ENCODE measurements at regions not wholly inside any gene's neighbourhood (a gene's known extent, or its start where the extent isn't known, plus 50 kb on each side); places are given as distances from the start of the nearest gene placed in this dataset.
"Not testable (repeated sequence)": the region's sequence is repeated elsewhere in the genome, so short reads cannot be mapped to it uniquely, and the experiment has no call there.

- DNase-seq, result no peak
Observed at GRCh38 chr14:94826774-94827173, 56.9 kb upstream of the GSC start.

DNA sequence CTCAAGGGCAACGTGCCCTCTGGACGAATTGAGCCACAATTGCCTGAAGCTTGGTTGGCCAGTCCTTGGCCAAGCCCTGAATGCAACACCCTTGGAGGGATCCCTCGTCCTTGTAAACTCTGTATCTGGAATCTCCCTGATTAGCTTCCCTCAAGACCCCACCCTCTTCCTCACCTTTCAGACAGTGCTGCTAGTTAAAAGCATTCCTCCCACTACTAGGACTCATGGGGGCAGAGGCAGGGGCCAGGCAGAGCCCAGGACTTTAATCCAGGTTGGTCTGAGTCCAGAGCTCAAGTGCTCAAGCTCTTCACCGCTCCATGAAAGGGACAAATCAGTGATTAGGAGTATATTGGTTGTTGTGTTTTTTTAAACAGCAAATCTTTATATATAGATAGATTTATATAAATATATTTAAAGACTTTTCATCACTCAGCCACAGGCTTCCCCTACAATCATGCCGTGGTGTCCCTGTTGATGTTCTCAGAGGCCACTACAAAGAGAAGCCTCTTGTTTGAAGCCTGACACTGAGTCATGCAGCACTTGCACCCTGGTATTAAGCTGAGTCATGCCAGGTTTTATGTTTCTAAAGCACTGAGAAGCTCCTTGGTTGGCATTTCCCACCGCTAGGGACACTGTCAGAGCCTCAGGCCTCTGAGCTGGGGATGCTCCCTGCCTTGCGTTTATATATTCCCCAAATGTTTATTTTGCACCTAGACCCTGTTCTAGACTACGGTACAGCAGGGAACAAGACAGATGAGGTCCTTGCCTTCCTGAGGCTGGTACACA is 53.8 kb upstream of the GSC start:
- no peak for DNase-seq

DNA sequence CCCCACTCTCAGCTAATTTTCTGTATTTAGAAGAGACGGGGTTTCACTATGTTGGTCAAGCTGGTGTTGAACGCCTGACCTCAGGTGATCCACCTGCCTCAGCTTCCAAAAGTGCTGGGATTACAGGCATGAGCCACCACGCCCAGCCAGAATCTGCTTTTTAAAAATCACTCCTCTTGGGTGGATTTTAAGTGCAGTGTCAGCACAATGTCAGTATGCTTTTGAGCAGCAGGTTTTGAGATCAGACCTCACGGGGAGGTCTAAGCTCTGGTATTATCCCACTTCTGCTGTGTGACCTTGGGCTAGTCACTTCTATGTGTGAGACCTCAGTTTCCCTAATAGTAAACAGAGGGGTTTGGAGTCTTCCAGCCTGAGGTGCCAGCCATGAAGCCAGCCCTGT is 51.8 kb upstream of the GSC start:
- no peak for DNase-seq

DNA sequence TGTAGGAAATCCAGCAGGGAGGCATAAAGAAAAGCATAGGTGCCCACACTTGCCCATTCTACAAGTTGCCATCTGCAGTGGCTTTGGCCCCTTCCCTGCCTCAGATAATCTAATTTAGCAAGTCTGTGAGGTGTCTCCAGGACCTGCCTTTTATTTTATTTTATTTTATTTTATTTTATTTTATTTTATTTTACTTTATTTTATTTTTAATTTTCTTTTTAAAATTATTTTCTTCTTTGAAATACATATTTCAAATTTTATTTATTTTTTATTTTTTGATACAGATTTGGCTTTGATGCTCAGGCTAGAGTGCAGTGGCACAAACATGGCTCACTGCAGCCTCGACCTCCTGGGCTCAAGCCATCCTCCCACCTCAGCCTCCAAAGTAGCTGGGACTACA is 51.0 kb upstream of the GSC start:
- not testable (repeated sequence) for DNase-seq
